ENCODE measurements at regions not wholly inside any gene's neighbourhood (a gene's known extent, or its start where the extent isn't known, plus 50 kb on each side); places are given as distances from the start of the nearest gene placed in this dataset.

DNA sequence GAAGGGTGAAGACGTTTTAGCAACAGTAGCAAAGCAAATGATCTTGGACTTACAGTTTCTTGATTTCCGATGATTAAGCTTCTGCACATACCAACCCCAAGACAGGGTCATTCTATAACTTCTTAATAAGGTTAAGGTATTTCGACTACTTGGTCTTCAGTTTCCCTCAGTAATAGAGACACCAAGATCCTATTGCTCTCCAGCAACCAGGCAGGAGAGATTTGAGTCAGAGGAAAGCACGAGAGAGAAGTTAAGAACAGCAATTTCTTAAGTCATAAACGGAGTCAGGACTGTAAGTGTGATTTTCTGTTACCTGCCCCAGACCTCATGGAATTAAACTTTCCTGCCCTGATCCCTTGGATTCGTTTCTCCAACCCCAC lies 215.6 kb downstream of the TTC8 start:
- H3K27me3 ChIP-seq: peaks cover 0 to 12% (median 0%) of the 10 kb centered on the region in 7 donors
- WGBS, 2 donors: 37% methylated on average over 6 of the region's 6 CpGs
- H3K36me3 ChIP-seq: no peaks in the 10 kb centered on the region
- intact Hi-C loops (cut with DNase I): loop anchor here in 8 of 10 donors (1.0 to 10.0 kb wide), 19 partner anchors 127 to 877 kb away; partner anchors contain the start of gene FOXN3 (in 6 of the 8)
- TF ChIP-seq, protein P1, sequence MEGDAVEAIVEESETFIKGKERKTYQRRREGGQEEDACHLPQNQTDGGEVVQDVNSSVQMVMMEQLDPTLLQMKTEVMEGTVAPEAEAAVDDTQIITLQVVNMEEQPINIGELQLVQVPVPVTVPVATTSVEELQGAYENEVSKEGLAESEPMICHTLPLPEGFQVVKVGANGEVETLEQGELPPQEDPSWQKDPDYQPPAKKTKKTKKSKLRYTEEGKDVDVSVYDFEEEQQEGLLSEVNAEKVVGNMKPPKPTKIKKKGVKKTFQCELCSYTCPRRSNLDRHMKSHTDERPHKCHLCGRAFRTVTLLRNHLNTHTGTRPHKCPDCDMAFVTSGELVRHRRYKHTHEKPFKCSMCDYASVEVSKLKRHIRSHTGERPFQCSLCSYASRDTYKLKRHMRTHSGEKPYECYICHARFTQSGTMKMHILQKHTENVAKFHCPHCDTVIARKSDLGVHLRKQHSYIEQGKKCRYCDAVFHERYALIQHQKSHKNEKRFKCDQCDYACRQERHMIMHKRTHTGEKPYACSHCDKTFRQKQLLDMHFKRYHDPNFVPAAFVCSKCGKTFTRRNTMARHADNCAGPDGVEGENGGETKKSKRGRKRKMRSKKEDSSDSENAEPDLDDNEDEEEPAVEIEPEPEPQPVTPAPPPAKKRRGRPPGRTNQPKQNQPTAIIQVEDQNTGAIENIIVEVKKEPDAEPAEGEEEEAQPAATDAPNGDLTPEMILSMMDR (IDR thresholded peaks at IDR 0.05): no peak
- H3K27ac ChIP-seq: peak overlapping the region in 6 of 10 donors; percentile 71 to 84 (median 82)
- peaks cover 0 to 16% (median 11%) of the 10 kb centered on the region in 9 donors for H3K4me1 ChIP-seq
- no peak for ATAC-seq
- H3K4me3 ChIP-seq: peak overlapping the region in 7 of 10 donors; percentile 24 to 60 (median 55)
- peaks cover 0 to 6% (median 0%) of the 10 kb centered on the region in 11 donors for H3K9me3 ChIP-seq
- no peak for DNase-seq

DNA sequence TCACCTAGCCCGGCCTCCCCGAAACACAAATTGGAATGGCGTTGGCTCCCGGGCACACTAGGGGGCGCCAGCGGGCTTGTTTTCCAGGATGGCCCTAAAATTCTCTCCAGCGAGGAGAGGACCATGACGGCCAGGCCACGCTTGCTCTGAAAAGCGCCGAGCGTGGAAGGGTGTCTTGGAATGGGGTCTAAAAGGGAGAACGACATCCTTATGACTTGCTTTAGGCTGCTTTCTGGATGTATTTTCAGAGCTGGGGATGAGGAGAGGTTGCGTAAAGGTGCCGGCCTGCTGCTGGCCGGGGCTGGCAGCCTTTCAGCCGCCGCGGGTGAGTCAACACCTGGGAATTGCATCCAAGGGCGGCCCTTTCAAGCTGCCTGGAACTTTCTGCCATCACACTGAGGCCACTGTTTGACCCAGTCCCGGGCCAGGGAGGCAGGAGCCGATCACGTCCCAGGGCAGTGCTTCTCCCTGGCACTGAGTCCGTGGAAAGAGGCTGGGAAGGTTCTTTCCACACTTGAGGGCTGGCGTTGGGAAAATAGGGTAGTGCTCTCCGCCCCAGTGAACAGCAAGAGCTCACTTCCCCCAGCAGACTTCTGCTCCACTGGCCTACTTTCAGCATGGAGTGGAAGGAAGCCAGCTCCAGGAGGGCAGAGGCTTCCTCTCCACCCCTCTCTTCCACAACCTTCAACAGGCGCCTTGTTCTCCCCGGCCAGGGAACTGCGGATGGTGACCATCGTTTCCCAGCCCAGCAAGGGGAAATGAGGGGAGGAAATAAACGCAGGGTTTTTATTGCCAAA lies 216.2 kb downstream of the TTC8 start:
- peak; percentile 86 to 99 (median 95) for ATAC-seq
- no peaks in the 10 kb centered on the region for H3K36me3 ChIP-seq
- H3K27ac ChIP-seq: peak overlapping the region; percentile 67 to 84 (median 78)
- TF ChIP-seq, protein P1 (IDR thresholded peaks at IDR 0.05): peak; percentile 80 to 99 (median 95)
- H3K9me3 ChIP-seq: peaks cover 0 to 6% (median 0%) of the 10 kb centered on the region in 11 donors
- H3K27me3 ChIP-seq: peaks cover 0 to 6% (median 0%) of the 10 kb centered on the region in 7 donors
- 3 to 4% methylated on average over 31 of the region's 31 CpGs for WGBS, 2 donors
- H3K4me1 ChIP-seq: peaks cover 0 to 16% (median 11%) of the 10 kb centered on the region in 9 donors
- intact Hi-C loops (cut with DNase I): loop anchor here in 8 of 10 donors (1.0 to 10.0 kb wide), 19 partner anchors 127 to 877 kb away; partner anchors contain the start of gene FOXN3 (in 6 of the 8)
- peak overlapping the region in 9 of 10 donors; percentile 24 to 60 (median 51) for H3K4me3 ChIP-seq
- peak; percentile 87 to 90 for DNase-seq

DNA sequence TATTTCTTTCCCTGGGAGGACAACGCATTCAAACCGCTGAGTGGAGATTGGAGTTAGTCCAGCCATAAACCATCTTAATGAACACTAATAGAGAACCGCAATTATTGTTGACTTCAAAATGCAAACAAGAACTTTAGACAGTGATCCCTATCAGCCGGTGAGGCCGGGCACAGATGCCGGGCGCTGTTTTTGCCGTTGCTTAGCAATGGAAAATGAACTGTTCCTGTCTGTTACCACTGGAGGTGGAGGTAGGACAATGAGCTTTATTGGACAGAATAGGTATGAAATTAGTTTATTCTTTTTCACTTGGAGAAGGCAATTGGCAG lies 216.8 kb downstream of the TTC8 start:
- Histone ChIP-seq H3K4me3 (peak overlapping the region in 9 of 10 donors; percentile 24 to 60 (median 51)), H3K27me3 (peaks cover 0 to under 1% (median 0%) of the 10 kb centered on the region in 7 donors), H3K27ac (peak overlapping the region; percentile 67 to 84 (median 78)), H3K36me3 (no peaks in the 10 kb centered on the region), H3K4me1 (peaks cover 0 to 16% (median 11%) of the 10 kb centered on the region in 9 donors), H3K9me3 (peaks cover 0 to 6% (median 0%) of the 10 kb centered on the region in 11 donors)
- TF ChIP-seq, protein P1 (IDR thresholded peaks at IDR 0.05): no peak
- intact Hi-C loops (cut with DNase I): loop anchor here in 8 of 10 donors (2.0 to 10.0 kb wide), 17 partner anchors 126 to 876 kb away; partner anchors contain the start of gene FOXN3 (in 5 of the 8)
- DNase-seq (peak in 1 of 2 donors; percentile 27), ATAC-seq (peak in 4 of 8 donors; percentile 3 to 29 (median 15))
- 17 to 27% methylated on average over 8 of the region's 8 CpGs for WGBS, 2 donors

DNA sequence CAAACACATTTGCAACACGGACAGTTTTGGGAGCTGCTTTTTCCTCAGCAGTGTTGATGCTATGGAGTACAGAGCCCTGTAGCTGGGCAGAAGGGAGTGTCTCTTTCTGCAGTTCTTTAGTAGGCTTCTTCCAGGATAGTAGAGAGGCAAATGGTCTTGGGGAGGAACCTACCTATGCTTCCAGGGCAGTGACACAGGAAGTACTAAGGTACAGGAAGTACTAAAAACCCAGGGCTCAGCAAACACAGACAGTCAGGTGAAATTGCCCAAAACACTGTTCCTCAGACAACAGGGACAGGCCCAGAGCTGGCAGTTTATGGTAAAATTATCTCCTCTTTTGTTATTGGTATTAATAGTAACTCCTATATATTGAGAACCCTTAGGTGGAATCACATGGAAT lies 217.6 kb downstream of the TTC8 start:
- no peak overlapping the region for H3K4me3 ChIP-seq
- peaks cover 0 to 16% (median 11%) of the 10 kb centered on the region in 9 donors for H3K4me1 ChIP-seq
- DNase-seq (no peak), ATAC-seq (no peak)
- peaks cover 0 to 6% (median 0%) of the 10 kb centered on the region in 11 donors for H3K9me3 ChIP-seq
- no peaks in the 10 kb centered on the region for H3K36me3 ChIP-seq
- no peak overlapping the region for H3K27ac ChIP-seq
- intact Hi-C loops (cut with DNase I): loop anchor here in 8 of 10 donors (5.0 to 10.0 kb wide), 15 partner anchors 125 to 875 kb away; partner anchors contain the start of gene FOXN3 (in 5 of the 8)
- WGBS, 2 donors: 93 to 96% methylated on average over 1 of the region's 1 CpG
- no peaks in the 10 kb centered on the region for H3K27me3 ChIP-seq
- TF ChIP-seq, protein P1 (IDR thresholded peaks at IDR 0.05): no peak

All from heart right ventricle (tissue), 16 donors.